Vagina (tissue), 2 donors: ENCODE measurements at regions not wholly inside any gene's neighbourhood (a gene's known extent, or its start where the extent isn't known, plus 50 kb on each side); places are given as distances from the start of the nearest gene placed in this dataset.

Experiments used
- DNase-seq, 2 donors: peaks; one replicate each; pipeline ENCODE4 v3.0.0-alpha.2; 2017; ENCODE audit errors: extremely low spot score in 2 of 2
- H3K27ac ChIP-seq: fragments of 200-600 bp; sonication (generic); one replicate; pipeline ENCODE4 v1.5.1; 2019
- H3K27me3 ChIP-seq: fragments of 200-600 bp; sonication (generic); one replicate; pipeline ENCODE4 v1.5.1; 2019
- H3K36me3 ChIP-seq, 2 donors: fragments of 200-600 bp; sonication (generic); one replicate each; pipeline ENCODE4 v1.5.1; 2017 to 2019
- H3K4me1 ChIP-seq: fragments of 200-600 bp; sonication (generic); one replicate; pipeline ENCODE4 v1.5.1; 2019
- H3K4me3 ChIP-seq, 2 donors: fragments of 200-600 bp; sonication (generic); 1 replicate in 1 of 2; 2 replicates in 1 of 2; pipeline ENCODE4 v1.5.1; 2016 to 2019
- H3K9me3 ChIP-seq: fragments of 200-600 bp; sonication (generic); one replicate; pipeline ENCODE4 v1.5.1; 2019
- POLR2A ChIP-seq, 2 donors: fragments of 450-650 bp; IDR thresholded peaks; one replicate each; pipeline ENCODE4 v1.6.1; 2017; ENCODE audit warnings: antibody characterized with exemption in 2 of 2, mild to moderate bottlenecking in 2 of 2, moderate library complexity in 2 of 2
- POLR2AphosphoS5 ChIP-seq, 2 donors: sonication (generic); formaldehyde crosslinking; IDR thresholded peaks; one replicate each; pipeline ENCODE4 v1.9.0; 2017; ENCODE audit warnings: antibody characterized with exemption in 2 of 2, mild to moderate bottlenecking in 2 of 2, low read depth in 1 of 2; ENCODE audit not compliant: insufficient read depth in 1 of 2
- intact Hi-C: fragments of 100-400 bp; cut with DNase I; formaldehyde crosslinking; loops from one replicate; pipeline ENCODE4 v1.15.1; 2023
- TF ChIP-seq, protein P1 (sequence below), 3 experiments: fragments of 450-650 bp in 2 of 3; fragments of 200-600 bp in 1 of 3; sonication (generic) in 1 of 3; IDR thresholded peaks; one replicate each; pipeline ENCODE4 v1.5.1; 2017 to 2019; ENCODE audit warnings: antibody characterized with exemption in 3 of 3, mild to moderate bottlenecking in 2 of 3, moderate library complexity in 2 of 3

DNA sequence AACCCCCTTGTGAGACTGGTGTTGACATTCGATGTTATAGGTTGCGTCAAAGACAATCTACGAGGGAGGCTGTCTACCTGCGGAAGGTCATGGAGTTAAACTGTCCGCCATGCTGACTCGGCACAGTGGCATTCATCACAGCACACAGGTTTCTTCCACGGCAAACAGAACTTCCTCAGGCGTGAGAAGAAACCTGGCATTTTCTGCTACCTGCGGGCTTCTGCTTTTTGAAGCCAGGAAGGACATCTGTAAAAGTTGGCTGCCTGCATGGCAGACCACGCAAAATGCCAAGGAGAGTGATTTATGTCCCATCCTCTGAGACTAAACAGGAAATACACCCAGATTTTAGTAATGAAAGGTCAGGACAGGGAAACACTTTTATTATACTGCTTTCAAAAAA, 809.8 kb upstream of the NUDT12 start:
- H3K36me3 ChIP-seq, result no peaks in the 10 kb centered on the region

DNA sequence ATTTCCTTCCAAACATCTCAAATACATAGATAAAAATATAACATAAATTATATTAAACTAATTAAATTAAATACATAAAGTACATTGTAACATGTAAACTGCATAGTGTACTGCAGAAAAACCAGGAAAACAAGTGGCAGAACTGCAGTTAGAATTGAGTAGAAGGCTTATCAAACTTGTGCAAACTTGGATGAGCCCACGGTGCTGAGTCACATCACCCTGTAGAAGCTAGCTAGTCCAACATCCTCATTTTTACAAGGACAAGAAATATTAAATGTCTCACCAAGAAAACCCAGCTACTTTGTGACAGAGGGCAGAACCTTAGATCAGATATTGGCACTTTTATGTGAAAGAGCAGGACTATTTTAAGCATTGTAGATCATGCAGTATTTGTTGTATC, 807.9 kb upstream of the NUDT12 start:
- intact Hi-C loops, result no loop called here
- H3K4me3 ChIP-seq, result no peak overlapping the region
- no peaks in the 10 kb centered on the region for H3K27me3 ChIP-seq
- H3K4me1 ChIP-seq, result no peaks in the 10 kb centered on the region
- TF ChIP-seq, protein P1, sequence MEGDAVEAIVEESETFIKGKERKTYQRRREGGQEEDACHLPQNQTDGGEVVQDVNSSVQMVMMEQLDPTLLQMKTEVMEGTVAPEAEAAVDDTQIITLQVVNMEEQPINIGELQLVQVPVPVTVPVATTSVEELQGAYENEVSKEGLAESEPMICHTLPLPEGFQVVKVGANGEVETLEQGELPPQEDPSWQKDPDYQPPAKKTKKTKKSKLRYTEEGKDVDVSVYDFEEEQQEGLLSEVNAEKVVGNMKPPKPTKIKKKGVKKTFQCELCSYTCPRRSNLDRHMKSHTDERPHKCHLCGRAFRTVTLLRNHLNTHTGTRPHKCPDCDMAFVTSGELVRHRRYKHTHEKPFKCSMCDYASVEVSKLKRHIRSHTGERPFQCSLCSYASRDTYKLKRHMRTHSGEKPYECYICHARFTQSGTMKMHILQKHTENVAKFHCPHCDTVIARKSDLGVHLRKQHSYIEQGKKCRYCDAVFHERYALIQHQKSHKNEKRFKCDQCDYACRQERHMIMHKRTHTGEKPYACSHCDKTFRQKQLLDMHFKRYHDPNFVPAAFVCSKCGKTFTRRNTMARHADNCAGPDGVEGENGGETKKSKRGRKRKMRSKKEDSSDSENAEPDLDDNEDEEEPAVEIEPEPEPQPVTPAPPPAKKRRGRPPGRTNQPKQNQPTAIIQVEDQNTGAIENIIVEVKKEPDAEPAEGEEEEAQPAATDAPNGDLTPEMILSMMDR (IDR thresholded peaks at IDR 0.05), result no peak
- TF ChIP-seq POLR2AphosphoS5 (IDR thresholded peaks at IDR 0.05; ENCODE audit: insufficient read depth in 1 of 2, low read depth in 1 of 2), result no peak
- TF ChIP-seq POLR2A (IDR thresholded peaks at IDR 0.05), result no peak
- H3K27ac ChIP-seq, result no peak overlapping the region
- DNase-seq, result no peak
- no peaks in the 10 kb centered on the region for H3K36me3 ChIP-seq
- H3K9me3 ChIP-seq, result no peaks in the 10 kb centered on the region

More for the DNA sequence above, 809.8 kb upstream of the NUDT12 start:
- Histone ChIP-seq H3K4me1 (no peaks in the 10 kb centered on the region), H3K27ac (no peak overlapping the region), H3K9me3 (no peaks in the 10 kb centered on the region), H3K27me3 (no peaks in the 10 kb centered on the region), H3K4me3 (no peak overlapping the region)
- TF ChIP-seq, protein P1 (IDR thresholded peaks at IDR 0.05), result no peak
- TF ChIP-seq POLR2AphosphoS5 (IDR thresholded peaks at IDR 0.05; ENCODE audit: insufficient read depth in 1 of 2, low read depth in 1 of 2) (no peak), POLR2A (IDR thresholded peaks at IDR 0.05) (no peak)
- DNase-seq, result no peak
- intact Hi-C loops, result no loop called here

DNA sequence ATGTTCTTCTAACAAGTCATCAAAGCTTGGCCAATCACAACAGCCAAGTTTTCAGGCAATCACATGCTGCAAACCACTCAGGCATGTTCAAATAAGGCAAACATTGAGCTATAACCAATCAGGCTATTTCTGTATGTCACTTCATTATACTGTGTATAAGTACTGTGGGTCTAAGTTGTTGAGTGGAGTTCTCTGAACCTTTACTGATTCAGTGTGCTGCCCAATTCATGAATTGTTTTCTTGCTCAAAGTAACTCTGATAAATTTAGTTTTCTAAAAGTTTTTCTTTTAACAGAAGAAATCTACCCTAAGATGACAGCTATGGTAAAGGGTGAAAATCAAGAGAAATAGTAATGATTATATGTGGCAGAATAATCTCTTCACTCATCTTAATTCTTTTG, 805.4 kb upstream of the NUDT12 start:
- intact Hi-C loops, result no loop called here

DNA sequence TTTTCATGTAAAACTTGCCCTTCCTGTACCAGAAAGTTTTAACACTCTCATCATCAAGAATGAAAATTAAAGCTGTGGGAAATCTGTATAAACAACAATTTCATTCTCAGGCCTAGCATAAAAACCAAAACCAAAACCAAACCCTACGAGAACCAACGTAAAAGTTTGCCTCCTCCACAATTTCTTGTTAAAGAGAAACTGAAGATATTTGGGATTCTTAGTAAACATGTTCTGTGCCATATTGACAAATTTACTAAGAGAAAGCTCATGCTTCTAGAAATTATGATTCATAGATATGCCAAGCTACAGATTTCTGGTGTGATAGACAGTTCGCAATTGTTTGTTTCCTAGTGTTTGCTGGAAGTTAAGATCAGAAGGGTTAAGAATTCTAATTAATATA, 801.0 kb upstream of the NUDT12 start:
- no peaks in the 10 kb centered on the region for H3K9me3 ChIP-seq
- H3K27me3 ChIP-seq, result no peaks in the 10 kb centered on the region
- no peak overlapping the region for H3K4me3 ChIP-seq
- no peaks in the 10 kb centered on the region for H3K4me1 ChIP-seq
- H3K27ac ChIP-seq, result no peak overlapping the region
- TF ChIP-seq POLR2AphosphoS5 (IDR thresholded peaks at IDR 0.05; ENCODE audit: insufficient read depth in 1 of 2, low read depth in 1 of 2) (no peak), POLR2A (IDR thresholded peaks at IDR 0.05) (no peak)
- TF ChIP-seq, protein P1 (IDR thresholded peaks at IDR 0.05), result no peak
- H3K36me3 ChIP-seq, result no peaks in the 10 kb centered on the region
- no peak for DNase-seq
- intact Hi-C loops, result no loop called here

More for the DNA sequence above, 805.4 kb upstream of the NUDT12 start:
- Histone ChIP-seq H3K4me1 (no peaks in the 10 kb centered on the region), H3K4me3 (no peak overlapping the region), H3K36me3 (no peaks in the 10 kb centered on the region), H3K9me3 (no peaks in the 10 kb centered on the region), H3K27me3 (no peaks in the 10 kb centered on the region), H3K27ac (no peak overlapping the region)
- TF ChIP-seq, protein P1 (IDR thresholded peaks at IDR 0.05), result no peak
- no peak for TF ChIP-seq POLR2AphosphoS5 (IDR thresholded peaks at IDR 0.05; ENCODE audit: insufficient read depth in 1 of 2, low read depth in 1 of 2)
- TF ChIP-seq POLR2A (IDR thresholded peaks at IDR 0.05), result no peak
- no peak for DNase-seq

DNA sequence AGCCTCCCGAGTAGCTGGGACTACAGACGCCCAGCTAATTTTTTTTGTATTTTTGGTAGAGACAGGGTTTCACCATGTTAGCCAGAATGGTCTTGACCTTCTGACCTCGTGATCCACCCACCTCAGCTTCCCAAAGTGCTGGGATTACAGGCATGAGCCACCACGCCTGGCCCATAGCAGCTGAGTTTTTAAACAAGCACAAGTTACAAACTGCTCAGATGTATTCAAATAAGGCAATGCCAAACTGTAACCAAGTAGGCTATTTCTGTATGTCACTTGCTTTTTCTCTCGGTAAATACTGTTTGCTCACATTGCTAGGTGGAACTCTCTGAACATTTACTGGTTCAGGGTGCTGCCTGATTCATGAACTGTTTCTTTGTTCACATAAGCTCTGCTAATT, 799.3 kb upstream of the NUDT12 start:
- intact Hi-C loops, result no loop called here
- DNase-seq, result no peak
- Histone ChIP-seq H3K9me3 (no peaks in the 10 kb centered on the region), H3K27me3 (no peaks in the 10 kb centered on the region), H3K4me3 (no peak overlapping the region), H3K4me1 (no peaks in the 10 kb centered on the region), H3K27ac (no peak overlapping the region), H3K36me3 (no peaks in the 10 kb centered on the region)
- TF ChIP-seq POLR2AphosphoS5 (IDR thresholded peaks at IDR 0.05; ENCODE audit: insufficient read depth in 1 of 2, low read depth in 1 of 2) (no peak), POLR2A (IDR thresholded peaks at IDR 0.05) (no peak)
- TF ChIP-seq, protein P1 (IDR thresholded peaks at IDR 0.05), result no peak
